GM19467 (cell line): ENCODE measurements at regions not wholly inside any gene's neighbourhood (a gene's known extent, or its start where the extent isn't known, plus 50 kb on each side); places are given as distances from the start of the nearest gene placed in this dataset.
"Not testable (repeated sequence)": the region's sequence is repeated elsewhere in the genome, so short reads cannot be mapped to it uniquely, and the experiment has no call there.

Source experiments
- ATAC-seq: cut with Tn5 transposase; IDR thresholded peaks from one replicate; pipeline ENCODE4 v1.9.1; 2021; ENCODE audit warnings: mild to moderate bottlenecking, moderate library complexity; ENCODE audit not compliant: unreplicated experiment

- ATAC-seq, result no peak
Observed at GRCh38 chr18:1467461-1467964, 562.8 kb downstream of the ADCYAP1 start.

GRCh38 chr18:1468550-1468949 lies 563.9 kb downstream of the ADCYAP1 start:
- no peak for ATAC-seq

GRCh38 chr18:1475867-1476266 lies 571.2 kb downstream of the ADCYAP1 start:
- no peak for ATAC-seq

GRCh38 chr18:1480309-1480708 lies 575.6 kb downstream of the ADCYAP1 start:
- no peak for ATAC-seq

- ATAC-seq, result no peak
Observed at GRCh38 chr18:1481577-1481976, 576.9 kb downstream of the ADCYAP1 start.

- ATAC-seq, result no peak
Observed at GRCh38 chr18:1483385-1483784, 578.7 kb downstream of the ADCYAP1 start.

- ATAC-seq, result no peak
Observed at GRCh38 chr18:1487457-1487856, 582.8 kb downstream of the ADCYAP1 start.

- ATAC-seq, result no peak
Observed at GRCh38 chr18:1488394-1488793, 583.7 kb downstream of the ADCYAP1 start.

GRCh38 chr18:1488957-1489356 lies 584.3 kb downstream of the ADCYAP1 start:
- no peak for ATAC-seq

- no peak for ATAC-seq
Observed at GRCh38 chr18:1495387-1495786, 590.7 kb downstream of the ADCYAP1 start.

- ATAC-seq, result no peak
Observed at GRCh38 chr18:1496096-1496495, 591.4 kb downstream of the ADCYAP1 start.

- ATAC-seq, result no peak
Observed at GRCh38 chr18:1498216-1498615, 593.5 kb downstream of the ADCYAP1 start.

GRCh38 chr18:1499265-1499664 lies 594.6 kb downstream of the ADCYAP1 start:
- no peak for ATAC-seq

GRCh38 chr18:1503847-1504246 lies 599.2 kb downstream of the ADCYAP1 start:
- ATAC-seq, result no peak

GRCh38 chr18:1505856-1506255 lies 601.2 kb downstream of the ADCYAP1 start:
- no peak for ATAC-seq

- ATAC-seq, result no peak
Observed at GRCh38 chr18:1510542-1511179, 606.0 kb downstream of the ADCYAP1 start.

- no peak for ATAC-seq
Observed at GRCh38 chr18:1511619-1512311, 607.1 kb downstream of the ADCYAP1 start.

GRCh38 chr18:1513519-1513918 lies 608.8 kb downstream of the ADCYAP1 start:
- no peak for ATAC-seq

GRCh38 chr18:1521588-1522248 lies 617.0 kb downstream of the ADCYAP1 start:
- not testable (repeated sequence) for ATAC-seq

- no peak for ATAC-seq
Observed at GRCh38 chr18:1522249-1522615, 617.6 kb downstream of the ADCYAP1 start.

- ATAC-seq, result no peak
Observed at GRCh38 chr18:1526991-1527390, 622.3 kb downstream of the ADCYAP1 start.

- ATAC-seq, result no peak
Observed at GRCh38 chr18:1527805-1528204, 623.1 kb downstream of the ADCYAP1 start.
